ENCODE measurements at regions not wholly inside any gene's neighbourhood (a gene's known extent, or its start where the extent isn't known, plus 50 kb on each side); places are given as distances from the start of the nearest gene placed in this dataset.

GRCh38 chr13:99044764-99045163 is 66.9 kb upstream of the DOCK9 start:
- TF ChIP-seq CTCF (IDR thresholded peaks at IDR 0.05; ENCODE audit: borderline replicate concordance, extremely low read depth, low read length, poor library complexity, severe bottlenecking) (no peak), EZH2 (IDR thresholded peaks at IDR 0.05; ENCODE audit: borderline replicate concordance, low read depth, low read length, severe bottlenecking) (no peak)
- no peaks in the 10 kb centered on the region for H3K9me3 ChIP-seq (ENCODE audit: insufficient read depth, low read length, severe bottlenecking)
- H3K4me2 ChIP-seq (ENCODE audit: insufficient read depth, low read length) = peak overlapping the region; percentile 63; the same call in 1 of the 2 replicates
- no peak overlapping the region for H2AFZ ChIP-seq (ENCODE audit: low read depth, low read length)
- no peaks in the 10 kb centered on the region for H3K36me3 ChIP-seq (ENCODE audit: insufficient read depth, low read length)
- peaks cover 38% of the 10 kb centered on the region for H3K4me1 ChIP-seq (ENCODE audit: insufficient read depth, low read length)
- ATAC-seq (ENCODE audit: insufficient read depth, low read depth) (no peak), DNase-seq (no peak)
- H4K20me1 ChIP-seq (ENCODE audit: insufficient read depth, low read length) = peaks cover 13% of the 10 kb centered on the region; the same call in 1 of the 2 replicates
- no peak overlapping the region for H3K9ac ChIP-seq (ENCODE audit: low read depth, low read length)
- no peaks in the 10 kb centered on the region for H3K79me2 ChIP-seq (ENCODE audit: insufficient read depth, low read length)
- no peaks in the 10 kb centered on the region for H3K27me3 ChIP-seq (ENCODE audit: insufficient read depth, low read length, poor library complexity)
- no peak overlapping the region for H3K27ac ChIP-seq (ENCODE audit: low read length)
- no peak overlapping the region for H3K4me3 ChIP-seq (ENCODE audit: low read depth in 1 of 2, low read length in 2 of 2)

GRCh38 chr13:99045396-99045795 is 67.5 kb upstream of the DOCK9 start:
- H3K4me2 ChIP-seq (ENCODE audit: insufficient read depth, low read length) = peak overlapping the region; percentile 63
- TF ChIP-seq EZH2 (IDR thresholded peaks at IDR 0.05; ENCODE audit: borderline replicate concordance, low read depth, low read length, severe bottlenecking) = no peak
- H3K79me2 ChIP-seq (ENCODE audit: insufficient read depth, low read length) = no peaks in the 10 kb centered on the region
- no peaks in the 10 kb centered on the region for H3K9me3 ChIP-seq (ENCODE audit: insufficient read depth, low read length, severe bottlenecking)
- H4K20me1 ChIP-seq (ENCODE audit: insufficient read depth, low read length) = peaks cover 13% of the 10 kb centered on the region; the same call in 1 of the 2 replicates
- H3K4me1 ChIP-seq (ENCODE audit: insufficient read depth, low read length) = peaks cover 44% of the 10 kb centered on the region
- DNase-seq = no peak
- H3K27ac ChIP-seq (ENCODE audit: low read length) = no peak overlapping the region
- H3K36me3 ChIP-seq (ENCODE audit: insufficient read depth, low read length) = no peaks in the 10 kb centered on the region
- no peak overlapping the region for H3K4me3 ChIP-seq (ENCODE audit: low read depth in 1 of 2, low read length in 2 of 2)
- H3K27me3 ChIP-seq (ENCODE audit: insufficient read depth, low read length, poor library complexity) = no peaks in the 10 kb centered on the region
- no peak for ATAC-seq (ENCODE audit: insufficient read depth, low read depth)
- no peak overlapping the region for H2AFZ ChIP-seq (ENCODE audit: low read depth, low read length)
- H3K9ac ChIP-seq (ENCODE audit: low read depth, low read length) = 0 out of 2 replicates have a peak overlapping the region, but pooled peaks have one; percentile 12

- 0 out of 2 replicates have a peak overlapping the region, but pooled peaks have one; percentile 12 for H3K9ac ChIP-seq (ENCODE audit: low read depth, low read length)
- TF ChIP-seq EZH2 (IDR thresholded peaks at IDR 0.05; ENCODE audit: borderline replicate concordance, low read depth, low read length, severe bottlenecking) = no peak
- no peak for TF ChIP-seq CTCF (IDR thresholded peaks at IDR 0.05; ENCODE audit: borderline replicate concordance, extremely low read depth, low read length, poor library complexity, severe bottlenecking)
- H3K27me3 ChIP-seq (ENCODE audit: insufficient read depth, low read length, poor library complexity) = no peaks in the 10 kb centered on the region
- no peaks in the 10 kb centered on the region for H3K9me3 ChIP-seq (ENCODE audit: insufficient read depth, low read length, severe bottlenecking)
- no peak for DNase-seq
- H4K20me1 ChIP-seq (ENCODE audit: insufficient read depth, low read length) = peaks cover 19% of the 10 kb centered on the region
- no peaks in the 10 kb centered on the region for H3K36me3 ChIP-seq (ENCODE audit: insufficient read depth, low read length)
- ATAC-seq (ENCODE audit: insufficient read depth, low read depth) = no peak
- peak overlapping the region in 1 of 2 experiments; percentile 42; a peak in 1 of 4 replicates for H3K4me3 ChIP-seq (ENCODE audit: low read depth in 1 of 2, low read length in 2 of 2)
- peak overlapping the region; percentile 76 for H3K27ac ChIP-seq (ENCODE audit: low read length)
- H3K4me2 ChIP-seq (ENCODE audit: insufficient read depth, low read length) = peak overlapping the region; percentile 63
- no peaks in the 10 kb centered on the region for H3K79me2 ChIP-seq (ENCODE audit: insufficient read depth, low read length)
- H3K4me1 ChIP-seq (ENCODE audit: insufficient read depth, low read length) = peaks cover 59% of the 10 kb centered on the region
- no peak overlapping the region for H2AFZ ChIP-seq (ENCODE audit: low read depth, low read length)
Observed at GRCh38 chr13:99046851-99047250, 69.0 kb upstream of the DOCK9 start.

GRCh38 chr13:99050983-99051488 is 73.2 kb upstream of the DOCK9 start:
- Histone ChIP-seq H3K27me3 (ENCODE audit: insufficient read depth, low read length, poor library complexity) (no peaks in the 10 kb centered on the region), H3K27ac (ENCODE audit: low read length) (peak overlapping the region; percentile 27; the same call in 1 of the 2 replicates), H3K4me2 (ENCODE audit: insufficient read depth, low read length) (no peak overlapping the region; the same call in 1 of the 2 replicates), H3K36me3 (ENCODE audit: insufficient read depth, low read length) (no peaks in the 10 kb centered on the region), H4K20me1 (ENCODE audit: insufficient read depth, low read length) (peaks cover 5% of the 10 kb centered on the region; the same call in 1 of the 2 replicates), H3K9me3 (ENCODE audit: insufficient read depth, low read length, severe bottlenecking) (no peaks in the 10 kb centered on the region), H3K4me3 (ENCODE audit: low read depth in 1 of 2, low read length in 2 of 2) (no peak overlapping the region), H3K79me2 (ENCODE audit: insufficient read depth, low read length) (no peaks in the 10 kb centered on the region), H3K9ac (ENCODE audit: low read depth, low read length) (no peak overlapping the region), H2AFZ (ENCODE audit: low read depth, low read length) (no peak overlapping the region), H3K4me1 (ENCODE audit: insufficient read depth, low read length) (peaks cover 76% of the 10 kb centered on the region)
- DNase-seq (peak; percentile 48), ATAC-seq (ENCODE audit: insufficient read depth, low read depth) (peak; percentile 13; the same call in 1 of the 3 replicates)
- TF ChIP-seq CTCF (IDR thresholded peaks at IDR 0.05; ENCODE audit: borderline replicate concordance, extremely low read depth, low read length, poor library complexity, severe bottlenecking) (no peak), EZH2 (IDR thresholded peaks at IDR 0.05; ENCODE audit: borderline replicate concordance, low read depth, low read length, severe bottlenecking) (no peak)
